OCI-LY1 (cell line): ENCODE measurements at regions not wholly inside any gene's neighbourhood (a gene's known extent, or its start where the extent isn't known, plus 50 kb on each side); places are given as distances from the start of the nearest gene placed in this dataset.

Source experiments
- H2AFZ ChIP-seq: fragments of 200-600 bp; sonication (generic), shearing (Covaris generic); 2 replicates; pipeline ENCODE4 v1.6.0; 2014; ENCODE audit warnings: antibody characterized with exemption, mild to moderate bottlenecking, low read length
- H3F3A ChIP-seq: fragments of 200-600 bp; sonication (generic), shearing (Covaris generic); 2 replicates; pipeline ENCODE4 v1.6.0; 2014; ENCODE audit warnings: mild to moderate bottlenecking, antibody characterized with exemption, low read length, moderate library complexity; ENCODE audit not compliant: insufficient read depth
- H3K27ac ChIP-seq: fragments of 200-600 bp; sonication (generic); 2 replicates; pipeline ENCODE4 v1.5.1; 2014; ENCODE audit warnings: low read length, mixed run types, mild to moderate bottlenecking, low read depth; ENCODE audit not compliant: poor library complexity, severe bottlenecking
- H3K27me3 ChIP-seq: fragments of 200-600 bp; sonication (generic); 2 replicates; pipeline ENCODE4 v1.6.0; 2014; ENCODE audit warnings: antibody characterized with exemption, mild to moderate bottlenecking, low read length, moderate library complexity; ENCODE audit not compliant: insufficient read depth
- H3K36me3 ChIP-seq: fragments of 200-600 bp; sonication (generic); 2 replicates; pipeline ENCODE4 v1.6.1; 2014; ENCODE audit warnings: mild to moderate bottlenecking, antibody characterized with exemption, low read length, moderate library complexity, mixed read lengths; ENCODE audit not compliant: insufficient read depth
- H3K4me1 ChIP-seq: fragments of 200-600 bp; sonication (generic); 2 replicates; pipeline ENCODE4 v1.5.1; 2014; ENCODE audit warnings: mild to moderate bottlenecking, low read length, moderate library complexity; ENCODE audit not compliant: insufficient read depth, severe bottlenecking
- H3K4me2 ChIP-seq: fragments of 200-600 bp; sonication (generic), shearing (Covaris generic); 2 replicates; pipeline ENCODE4 v1.6.1; 2014; ENCODE audit warnings: low read length
- H3K4me3 ChIP-seq: fragments of 200-600 bp; sonication (generic); 2 replicates; pipeline ENCODE4 v1.5.1; 2014; ENCODE audit warnings: low read length, low read depth, mild to moderate bottlenecking, mixed read lengths; ENCODE audit not compliant: poor library complexity, severe bottlenecking
- H3K79me2 ChIP-seq: fragments of 200-600 bp; shearing (Covaris generic); 2 replicates; pipeline ENCODE4 v1.6.1; 2016; ENCODE audit warnings: mixed run types, low read length, mixed read lengths; ENCODE audit not compliant: insufficient read depth
- H3K9ac ChIP-seq: fragments of 200-600 bp; sonication (generic), shearing (Covaris generic); 2 replicates; pipeline ENCODE4 v1.6.1; 2014; ENCODE audit warnings: mild to moderate bottlenecking, low read length, mixed read lengths
- H3K9me2 ChIP-seq: fragments of 200-600 bp; sonication (generic), shearing (Covaris generic); 2 replicates; pipeline ENCODE4 v1.6.1; 2014; ENCODE audit warnings: low read depth, mild to moderate bottlenecking, low read length, mixed read lengths
- H3K9me3 ChIP-seq: fragments of 200-600 bp; shearing (Covaris generic); 2 replicates; pipeline ENCODE4 v1.6.1; 2014; ENCODE audit warnings: low read length, mixed read lengths
- H4K20me1 ChIP-seq: fragments of 200-600 bp; sonication (generic), shearing (Covaris generic); 2 replicates; pipeline ENCODE4 v1.6.0; 2016; ENCODE audit warnings: mild to moderate bottlenecking, low read length; ENCODE audit not compliant: insufficient read depth
- CTCF ChIP-seq: fragments of 200-600 bp; sonication (generic), shearing (Covaris generic); IDR thresholded peaks from 2 replicates; pipeline ENCODE4 v1.5.1; 2017; ENCODE audit warnings: mild to moderate bottlenecking, antibody characterized with exemption, low read length, moderate library complexity, mixed read lengths
- EZH2 ChIP-seq: fragments of 200-600 bp; sonication (generic), shearing (Covaris generic); IDR thresholded peaks from 2 replicates; pipeline ENCODE4 v1.8.0; 2017; ENCODE audit warnings: borderline replicate concordance, mixed run types, mild to moderate bottlenecking, antibody characterized with exemption, low read length, moderate library complexity, mixed read lengths

- Histone ChIP-seq H3K9me3 (no peaks in the 10 kb centered on the region), H3K27ac (no peak overlapping the region), H2AFZ (no peak overlapping the region), H4K20me1 (no peaks in the 10 kb centered on the region), H3K4me2 (no peak overlapping the region), H3K9me2 (no peaks in the 10 kb centered on the region), H3K9ac (no peak overlapping the region), H3K36me3 (no peaks in the 10 kb centered on the region), H3F3A (no peaks in the 10 kb centered on the region), H3K4me1 (no peaks in the 10 kb centered on the region), H3K4me3 (no peak overlapping the region), H3K27me3 (no peaks in the 10 kb centered on the region), H3K79me2 (no peaks in the 10 kb centered on the region)
- TF ChIP-seq CTCF (no peak), EZH2 (no peak)
Observed at GRCh38 chr18:57953883-57954282, 90.1 kb upstream of the NEDD4L start.

GRCh38 chr18:57951999-57952774 is 91.8 kb upstream of the NEDD4L start:
- TF ChIP-seq CTCF: no peak

GRCh38 chr18:57951117-57951796 is 92.8 kb upstream of the NEDD4L start:
- no peaks in the 10 kb centered on the region for H4K20me1 ChIP-seq
- no peak for TF ChIP-seq EZH2
- no peak for TF ChIP-seq CTCF
- H3K4me1 ChIP-seq: no peaks in the 10 kb centered on the region
- H3K9me2 ChIP-seq: no peaks in the 10 kb centered on the region
- H3K36me3 ChIP-seq: no peaks in the 10 kb centered on the region
- no peaks in the 10 kb centered on the region for H3K9me3 ChIP-seq
- H3F3A ChIP-seq: no peaks in the 10 kb centered on the region
- no peak overlapping the region for H3K27ac ChIP-seq
- H3K27me3 ChIP-seq: no peaks in the 10 kb centered on the region
- H2AFZ ChIP-seq: no peak overlapping the region
- no peaks in the 10 kb centered on the region for H3K79me2 ChIP-seq
- no peak overlapping the region for H3K9ac ChIP-seq
- H3K4me2 ChIP-seq: no peak overlapping the region
- no peak overlapping the region for H3K4me3 ChIP-seq

More at GRCh38 chr18:57951999-57952774, 91.8 kb upstream of the NEDD4L start:
- Histone ChIP-seq H3K4me2 (no peak overlapping the region), H4K20me1 (no peaks in the 10 kb centered on the region), H3K27ac (no peak overlapping the region), H3F3A (no peaks in the 10 kb centered on the region), H3K4me1 (no peaks in the 10 kb centered on the region), H3K9me2 (no peaks in the 10 kb centered on the region), H3K79me2 (no peaks in the 10 kb centered on the region), H3K36me3 (no peaks in the 10 kb centered on the region), H2AFZ (no peak overlapping the region), H3K9ac (no peak overlapping the region), H3K27me3 (no peaks in the 10 kb centered on the region), H3K9me3 (no peaks in the 10 kb centered on the region), H3K4me3 (no peak overlapping the region)
